Keratinocyte (primary cell): ENCODE measurements at regions not wholly inside any gene's neighbourhood (a gene's known extent, or its start where the extent isn't known, plus 50 kb on each side); places are given as distances from the start of the nearest gene placed in this dataset.
"Not testable (repeated sequence)": the region's sequence is repeated elsewhere in the genome, so short reads cannot be mapped to it uniquely, and the experiment has no call there.

Experiments
- CTCF ChIP-seq, 3 experiments: IDR thresholded peaks in 1 of 3; conservative IDR thresholded peaks in 1 of 3; optimal IDR thresholded peaks in 1 of 3; 2 replicates in 2 of 3; 3 replicates in 1 of 3; pipeline versions ENCODE3 to v1.5.1; 2011; ENCODE audit warnings: low read length in 3 of 3, mild to moderate bottlenecking in 3 of 3, moderate library complexity in 2 of 3, control low read depth in 1 of 3, inconsistent platforms in 1 of 3; ENCODE audit not compliant: insufficient read depth in 2 of 3; ENCODE audit errors: extremely low read depth in 1 of 3
- EZH2 ChIP-seq: IDR thresholded peaks from one replicate; pipeline ENCODE4 v1.6.1; 2012; ENCODE audit warnings: inconsistent platforms, mild to moderate bottlenecking, low read length, moderate library complexity

GRCh38 chr12:105602312-105602711, 271.8 kb downstream of the C12orf75 start:
- not testable (repeated sequence) for TF ChIP-seq CTCF (optimal IDR thresholded peaks at IDR 0.05 in 1 of 3, IDR thresholded peaks at IDR 0.05 in 1 of 3, conservative IDR thresholded peaks at IDR 0.05 in 1 of 3; ENCODE audit: extremely low read depth in 1 of 3, insufficient read depth in 2 of 3, low read length in 3 of 3); EZH2
